ENCODE measurements at regions not wholly inside any gene's neighbourhood (a gene's known extent, or its start where the extent isn't known, plus 50 kb on each side); places are given as distances from the start of the nearest gene placed in this dataset.
"Not testable (repeated sequence)": the region's sequence is repeated elsewhere in the genome, so short reads cannot be mapped to it uniquely, and the experiment has no call there.

GRCh38 chr14:49250109-49250508, 336.1 kb downstream of the RPS29 start:
- no peak for FAIRE-seq

GRCh38 chr14:49249022-49249421, 337.2 kb downstream of the RPS29 start:
- DNase-seq (ENCODE audit: insufficient read length, low spot score) (no peak), FAIRE-seq (no peak)

More at GRCh38 chr14:49250109-49250508, 336.1 kb downstream of the RPS29 start:
- no peak for DNase-seq (ENCODE audit: insufficient read length, low spot score)

GRCh38 chr14:49243777-49244176, 342.4 kb downstream of the RPS29 start:
- not testable (repeated sequence) for DNase-seq (ENCODE audit: insufficient read length, low spot score); FAIRE-seq

- DNase-seq (ENCODE audit: insufficient read length, low spot score) (no peak), FAIRE-seq (no peak)
Observed at GRCh38 chr14:49240383-49240782, 345.8 kb downstream of the RPS29 start.

GRCh38 chr14:49228552-49228951, 357.6 kb downstream of the RPS29 start:
- no peak for FAIRE-seq
- DNase-seq (ENCODE audit: insufficient read length, low spot score): no peak

- DNase-seq (ENCODE audit: insufficient read length, low spot score) (no peak), FAIRE-seq (no peak)
Observed at GRCh38 chr14:49221316-49221715, 364.9 kb downstream of the RPS29 start.

GRCh38 chr14:49220492-49220891, 365.7 kb downstream of the RPS29 start:
- FAIRE-seq (no peak), DNase-seq (ENCODE audit: insufficient read length, low spot score) (no peak)

GRCh38 chr14:49218436-49219092, 367.6 kb downstream of the RPS29 start:
- no peak for FAIRE-seq
- no peak for DNase-seq (ENCODE audit: insufficient read length, low spot score)

- FAIRE-seq: no peak
- no peak for DNase-seq (ENCODE audit: insufficient read length, low spot score)
Observed at GRCh38 chr14:49212721-49213120, 373.5 kb downstream of the RPS29 start.

- DNase-seq (ENCODE audit: insufficient read length, low spot score): no peak
- no peak for FAIRE-seq
Observed at GRCh38 chr14:49209416-49209815, 376.8 kb downstream of the RPS29 start.

- FAIRE-seq (no peak), DNase-seq (ENCODE audit: insufficient read length, low spot score) (no peak)
Observed at GRCh38 chr14:49206828-49207227, 379.4 kb downstream of the RPS29 start.

- DNase-seq (ENCODE audit: insufficient read length, low spot score): no peak
- FAIRE-seq: no peak
Observed at GRCh38 chr14:49203676-49204075, 382.5 kb downstream of the RPS29 start.

GRCh38 chr14:49199159-49199558, 387.0 kb downstream of the RPS29 start:
- FAIRE-seq: no peak
- no peak for DNase-seq (ENCODE audit: insufficient read length, low spot score)

GRCh38 chr14:49196327-49196726, 389.9 kb downstream of the RPS29 start:
- no peak for FAIRE-seq
- DNase-seq (ENCODE audit: insufficient read length, low spot score): no peak

GRCh38 chr14:49194067-49194466, 392.1 kb downstream of the RPS29 start:
- FAIRE-seq: no peak
- no peak for DNase-seq (ENCODE audit: insufficient read length, low spot score)

GRCh38 chr14:49193332-49194065, 392.7 kb downstream of the RPS29 start:
- no peak for DNase-seq (ENCODE audit: insufficient read length, low spot score)

GRCh38 chr14:49191380-49191779, 394.8 kb downstream of the RPS29 start:
- no peak for DNase-seq (ENCODE audit: insufficient read length, low spot score)
- no peak for FAIRE-seq

More at GRCh38 chr14:49193332-49194065, 392.7 kb downstream of the RPS29 start:
- FAIRE-seq: peak; percentile 21

GRCh38 chr14:49189375-49189774, 396.8 kb downstream of the RPS29 start:
- no peak for FAIRE-seq
- DNase-seq (ENCODE audit: insufficient read length, low spot score): no peak

- DNase-seq (ENCODE audit: insufficient read length, low spot score) (no peak), FAIRE-seq (no peak)
Observed at GRCh38 chr14:49187799-49188198, 398.4 kb downstream of the RPS29 start.

- peak; percentile 33 for DNase-seq (ENCODE audit: insufficient read length, low spot score)
- FAIRE-seq: peak; percentile 61
Observed at GRCh38 chr14:49173765-49174373, 412.3 kb downstream of the RPS29 start.

GRCh38 chr14:49164074-49164473, 422.1 kb downstream of the RPS29 start:
- no peak for FAIRE-seq

GRCh38 chr14:49160983-49161382, 425.2 kb downstream of the RPS29 start:
- no peak for FAIRE-seq
- no peak for DNase-seq (ENCODE audit: insufficient read length, low spot score)

More at GRCh38 chr14:49164074-49164473, 422.1 kb downstream of the RPS29 start:
- DNase-seq (ENCODE audit: insufficient read length, low spot score): no peak

All from GM19239 (cell line).